ENCODE measurements at regions not wholly inside any gene's neighbourhood (a gene's known extent, or its start where the extent isn't known, plus 50 kb on each side); places are given as distances from the start of the nearest gene placed in this dataset.
A peak's percentile ranks its signal among the peaks of the same experiment; 100 is the strongest.

DNA sequence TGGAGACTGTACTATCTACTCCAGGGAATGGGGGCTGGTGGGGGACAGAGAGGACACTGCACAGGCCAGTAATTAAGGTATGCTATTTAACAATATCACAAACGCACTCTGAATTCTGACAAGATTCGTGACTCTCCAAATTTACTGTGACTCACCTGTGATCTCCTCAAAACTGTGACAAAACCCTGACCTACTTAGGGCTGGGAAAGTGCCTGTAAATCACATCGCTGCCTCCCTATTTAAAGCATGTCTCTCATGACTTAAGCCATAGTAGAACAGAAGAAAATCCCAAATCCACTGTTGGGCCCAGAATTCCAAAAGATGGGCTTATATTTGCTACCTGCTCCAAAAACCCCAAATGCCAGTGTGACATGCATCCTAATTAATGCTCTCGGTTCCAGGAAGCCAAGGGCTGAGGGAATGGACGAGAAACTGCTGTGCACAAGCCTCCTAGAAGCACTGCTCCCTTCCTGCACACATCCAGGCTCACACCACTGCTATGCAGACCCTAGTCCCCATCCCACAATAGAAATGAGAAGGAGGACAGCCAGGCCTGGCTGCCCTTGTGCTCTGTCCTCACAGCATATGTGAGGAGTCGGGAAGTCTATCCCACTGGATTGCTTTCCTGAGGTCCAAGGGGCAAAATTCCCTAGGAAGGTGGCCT, 187.7 kb upstream of the CHRNA7 start:
- DNase-seq = no peak

DNA sequence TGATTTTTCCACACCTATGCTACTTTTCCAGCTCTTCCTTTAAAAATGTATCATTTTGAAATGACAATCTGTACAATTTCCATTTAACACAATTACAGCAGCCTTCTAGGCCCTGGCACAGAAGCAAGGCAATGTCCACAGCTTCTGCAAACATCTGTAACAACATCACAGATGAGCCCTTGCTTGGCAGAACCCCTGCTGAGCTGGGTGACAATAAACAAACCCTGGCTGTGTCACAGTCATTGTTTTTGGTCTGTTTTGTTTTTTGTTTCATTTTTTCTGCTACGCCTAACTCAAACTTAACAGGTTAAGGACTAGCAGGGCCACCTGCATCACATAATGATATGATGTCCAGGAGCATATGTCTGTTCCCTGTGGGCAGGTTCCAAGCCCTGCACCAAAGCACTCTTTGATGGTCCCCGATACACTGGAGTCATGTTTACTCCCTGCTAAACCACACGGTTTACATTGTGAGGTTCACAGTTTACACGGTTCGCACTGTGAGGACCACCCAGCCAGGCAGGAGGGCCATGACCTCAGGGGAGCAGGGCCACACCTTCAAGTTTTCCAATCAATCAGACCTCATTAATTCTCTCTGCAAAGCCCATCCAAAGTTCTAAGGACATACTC, 186.8 kb upstream of the CHRNA7 start:
- no peak for DNase-seq

DNA sequence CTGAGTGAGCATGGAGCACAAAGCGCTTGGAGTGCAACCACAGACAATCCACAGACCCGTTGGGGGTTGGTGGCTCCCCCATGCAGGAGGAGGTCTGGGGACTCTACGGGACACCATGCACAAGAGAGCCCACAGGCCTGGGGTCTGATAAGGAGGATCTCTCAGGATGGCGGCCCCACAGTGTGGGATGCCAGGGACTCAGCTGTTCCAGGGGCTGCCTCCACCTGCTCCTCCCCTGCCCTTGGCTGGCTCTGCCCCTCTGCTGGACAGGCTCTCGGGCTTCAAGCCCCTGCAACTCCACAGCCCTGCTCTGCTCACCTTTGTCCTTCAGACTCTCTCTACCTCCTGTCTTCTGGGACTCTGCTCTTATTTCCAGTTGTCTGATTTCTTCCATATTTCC, 184.5 kb upstream of the CHRNA7 start:
- no peak for DNase-seq

DNA sequence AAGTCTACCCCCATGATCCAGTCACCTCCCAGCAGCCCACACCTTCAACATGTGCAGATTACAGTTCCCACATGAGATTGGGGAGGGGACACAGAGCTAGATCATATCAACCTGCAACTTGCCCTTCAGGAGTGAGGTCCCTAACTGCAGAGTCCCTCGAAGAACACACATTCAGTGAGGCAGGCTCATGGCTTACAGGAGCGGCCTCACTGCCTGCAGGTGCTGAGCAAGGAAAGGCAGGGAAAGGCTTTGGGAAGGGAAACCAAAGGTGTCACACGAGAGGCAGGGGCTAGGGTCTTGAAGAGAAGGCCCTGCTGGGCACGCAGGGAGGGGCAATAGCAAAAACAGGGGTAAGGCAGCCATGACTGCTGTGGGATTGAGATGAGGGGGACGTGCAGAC, 182.4 kb upstream of the CHRNA7 start:
- DNase-seq = no peak

DNA sequence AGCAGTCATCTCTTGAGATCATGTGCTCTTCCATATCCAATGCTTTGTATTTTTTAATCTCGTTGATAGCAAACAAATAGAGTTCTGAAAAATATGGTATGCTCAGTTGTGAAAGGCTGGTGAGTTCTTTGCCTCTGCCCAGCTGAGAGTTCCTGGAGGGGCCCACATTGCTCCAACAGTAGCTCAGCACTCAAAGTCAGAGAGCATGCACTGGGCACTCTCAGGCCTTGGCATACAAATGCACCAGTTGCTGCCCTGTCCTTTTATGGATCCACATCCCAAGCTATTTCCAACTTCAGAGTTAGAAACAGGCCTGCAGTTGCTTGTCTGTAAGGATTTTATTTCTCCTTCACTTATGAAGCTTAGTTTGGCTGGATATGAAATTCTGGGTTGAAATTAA, 181.7 kb upstream of the CHRNA7 start:
- DNase-seq = no peak

DNA sequence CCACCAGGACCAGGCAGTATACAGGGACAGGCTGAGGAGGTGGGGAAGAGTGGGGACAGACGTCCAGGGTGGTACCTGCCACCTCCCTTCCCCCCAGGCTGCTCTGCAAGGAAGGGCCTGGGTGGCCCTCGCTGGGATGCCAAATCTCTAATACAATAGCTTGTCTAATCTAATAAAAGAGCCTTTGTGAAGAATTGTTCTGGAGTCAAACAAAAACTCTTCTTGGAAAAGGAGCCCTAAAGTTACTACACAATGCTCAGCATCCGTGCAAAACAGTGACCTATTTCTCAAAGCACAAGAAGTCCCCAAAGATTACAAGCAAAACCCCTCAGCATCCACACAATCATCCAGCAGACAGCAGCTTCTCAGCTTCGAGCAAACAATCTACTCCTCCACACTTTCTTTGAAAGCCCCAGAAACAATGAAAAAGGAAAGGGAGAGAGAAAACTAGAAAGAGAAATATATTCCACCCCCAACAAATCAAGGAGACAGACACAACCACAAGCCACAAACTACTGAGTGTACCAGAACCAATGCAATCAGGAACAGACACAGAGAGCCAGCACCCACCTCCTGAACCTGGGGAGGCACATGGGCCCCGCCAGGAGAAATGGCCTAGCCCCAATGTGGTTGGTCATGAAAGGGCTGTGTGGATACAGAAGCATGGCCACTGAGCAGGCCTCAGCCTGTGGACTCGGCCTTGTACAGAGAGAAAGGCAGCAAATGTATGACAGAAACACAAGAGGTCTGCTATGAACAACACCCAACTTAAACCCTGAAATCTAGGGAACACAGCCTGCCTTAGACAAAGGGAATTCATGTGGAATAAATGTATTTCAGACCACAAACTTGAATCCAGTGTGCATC, 177.1 kb upstream of the CHRNA7 start:
- DNase-seq = no peak

DNA sequence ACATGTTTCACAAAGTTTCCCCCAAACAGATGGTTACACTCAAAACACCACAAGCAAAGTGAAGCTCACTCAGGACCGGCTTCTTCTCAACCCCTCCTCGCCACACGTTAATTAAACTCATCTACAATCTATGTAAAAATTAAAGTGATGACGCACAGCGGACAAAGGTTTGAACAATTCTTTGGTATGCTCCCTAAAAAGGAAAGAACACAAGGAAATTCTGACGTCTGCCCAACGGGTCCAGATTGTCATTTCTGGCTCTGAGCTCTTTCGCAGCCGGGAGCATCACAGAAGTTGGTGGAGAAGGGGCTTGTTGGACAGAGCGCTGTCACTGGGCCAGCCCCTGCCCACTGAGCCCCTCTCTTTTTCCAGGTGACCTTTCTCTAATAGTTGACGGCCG, 173.7 kb upstream of the CHRNA7 start:
- no peak for DNase-seq

DNA sequence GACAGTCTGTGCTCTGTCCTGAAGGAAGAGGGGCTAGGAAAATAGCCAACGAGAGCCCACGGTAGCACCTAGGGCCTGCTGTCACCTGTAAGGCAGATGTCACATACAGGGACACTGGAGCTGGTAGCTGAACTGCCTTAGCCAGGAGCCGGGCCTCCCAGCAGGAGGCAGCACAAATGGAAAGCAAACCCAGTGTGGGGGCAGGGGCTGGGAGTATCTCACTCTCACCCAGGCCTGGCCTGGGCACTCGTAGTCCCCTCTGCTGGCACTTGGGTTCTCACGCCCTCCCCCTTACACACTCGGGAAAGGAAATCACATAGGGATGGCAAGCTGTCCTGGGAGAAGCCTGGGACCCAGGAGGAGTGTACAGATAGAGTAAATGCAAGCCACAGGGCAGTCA, 173.1 kb upstream of the CHRNA7 start:
- DNase-seq = no peak

DNA sequence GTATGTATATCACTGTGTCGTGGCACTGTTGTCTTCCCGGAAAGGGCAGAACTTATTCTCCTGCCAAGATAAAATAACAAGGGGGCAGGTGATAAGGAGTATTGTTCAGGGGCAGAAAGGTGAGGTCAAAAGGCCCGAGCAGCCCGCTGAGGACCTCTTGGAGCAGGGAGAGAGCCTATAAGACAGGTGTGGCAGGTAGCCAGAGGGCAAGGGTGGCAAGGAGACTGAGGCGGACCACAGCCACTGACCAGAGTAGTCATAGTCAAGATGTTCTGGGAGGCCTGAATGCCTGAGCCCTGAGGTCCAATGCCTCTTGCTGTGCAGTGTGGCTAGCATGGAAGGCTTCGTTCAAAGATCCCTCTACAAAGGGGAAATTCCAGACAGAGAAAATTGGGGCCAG, 172.3 kb upstream of the CHRNA7 start:
- no peak for DNase-seq

DNA sequence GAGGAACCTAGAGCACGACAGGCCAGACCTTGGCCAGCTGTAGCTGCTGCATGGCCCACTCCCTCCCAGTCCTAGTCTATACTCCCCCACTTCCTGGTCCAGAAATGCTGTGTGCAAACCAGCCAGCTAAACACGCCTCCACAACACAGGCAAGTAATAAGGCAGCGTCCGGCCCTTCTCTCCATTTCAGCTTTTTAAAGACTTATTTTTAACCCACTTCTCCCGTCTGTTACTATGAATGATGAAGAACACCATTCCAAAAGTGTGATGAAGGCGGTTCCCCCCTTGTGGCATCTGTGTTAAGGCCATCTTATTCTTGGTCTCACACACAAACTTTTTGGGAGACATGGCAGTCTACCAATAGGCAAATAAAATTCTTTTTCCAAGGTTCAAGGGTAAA, 164.1 kb upstream of the CHRNA7 start:
- no peak for DNase-seq

DNA sequence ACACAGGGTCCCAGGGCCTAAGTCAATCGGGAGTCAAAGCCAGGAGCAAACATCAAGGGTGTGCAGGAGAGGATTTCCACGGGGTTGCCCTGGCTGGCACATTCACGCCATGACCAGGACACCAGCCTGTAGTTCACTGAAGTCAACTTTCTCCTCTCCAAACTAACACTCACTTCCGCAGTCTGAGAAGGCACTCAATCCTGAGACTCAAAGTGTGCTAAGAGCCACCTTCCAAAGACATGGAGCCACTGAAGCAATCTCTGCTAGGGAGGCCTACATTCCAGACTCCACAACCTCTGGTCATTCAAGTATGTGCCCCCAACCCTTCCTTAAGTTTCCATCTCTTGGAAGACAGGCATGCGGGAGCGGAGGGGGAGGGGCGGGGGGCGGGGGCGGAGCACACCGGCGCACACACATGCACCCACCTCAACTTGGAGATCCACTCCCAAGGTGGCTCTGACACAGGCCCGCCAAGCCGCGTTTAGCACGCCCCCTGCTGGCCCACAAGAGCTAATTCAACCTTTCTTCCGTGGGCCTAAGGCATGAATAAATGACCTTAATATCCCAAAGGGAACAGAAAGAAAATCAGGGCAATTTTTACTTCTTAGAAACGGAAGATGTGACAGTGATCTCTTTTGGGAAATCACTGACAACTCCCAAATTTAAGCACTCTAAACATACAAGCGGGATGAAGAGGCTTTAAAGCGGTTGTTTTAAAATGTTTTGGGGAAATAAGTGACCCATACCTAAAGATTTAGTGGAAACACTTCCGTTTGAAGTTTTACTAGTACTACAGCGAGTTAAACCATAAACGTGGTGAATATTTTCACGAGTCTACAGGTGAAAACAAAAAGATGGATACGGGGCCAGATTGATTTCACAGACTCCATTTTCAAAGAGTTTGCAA, 162.5 kb upstream of the CHRNA7 start:
- peak; percentile 42 for DNase-seq

DNA sequence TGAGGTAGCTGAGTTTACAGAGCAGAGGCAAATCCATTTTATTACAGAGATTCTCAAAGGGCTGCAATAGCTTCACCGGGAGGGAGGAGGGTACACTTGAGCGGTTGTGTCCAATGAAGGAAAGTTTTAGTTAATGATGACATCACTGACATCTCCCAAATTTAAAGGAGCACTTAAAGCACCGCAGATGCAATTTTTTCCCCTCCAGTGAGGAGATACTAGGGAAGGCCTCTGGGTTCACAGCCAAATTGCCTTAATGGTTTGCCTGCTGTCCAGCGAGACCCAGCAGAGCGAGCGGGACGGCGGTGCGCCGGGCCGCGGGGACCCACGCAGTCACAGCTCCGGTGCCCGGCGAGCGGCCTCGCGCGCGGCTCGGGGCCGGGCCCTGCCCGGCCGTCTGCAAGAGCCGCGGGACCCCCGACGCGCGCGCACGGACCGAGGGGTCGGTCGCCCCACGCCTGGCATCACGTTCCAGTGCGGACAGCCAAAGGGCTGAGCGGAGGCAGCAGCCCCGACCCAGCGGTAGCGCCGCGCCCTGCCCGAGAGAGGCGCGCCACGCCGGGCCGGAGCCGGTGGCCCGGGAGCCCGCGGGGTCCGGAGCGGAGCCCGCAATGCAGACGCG, 160.5 kb upstream of the CHRNA7 start:
- no peak for DNase-seq

DNA sequence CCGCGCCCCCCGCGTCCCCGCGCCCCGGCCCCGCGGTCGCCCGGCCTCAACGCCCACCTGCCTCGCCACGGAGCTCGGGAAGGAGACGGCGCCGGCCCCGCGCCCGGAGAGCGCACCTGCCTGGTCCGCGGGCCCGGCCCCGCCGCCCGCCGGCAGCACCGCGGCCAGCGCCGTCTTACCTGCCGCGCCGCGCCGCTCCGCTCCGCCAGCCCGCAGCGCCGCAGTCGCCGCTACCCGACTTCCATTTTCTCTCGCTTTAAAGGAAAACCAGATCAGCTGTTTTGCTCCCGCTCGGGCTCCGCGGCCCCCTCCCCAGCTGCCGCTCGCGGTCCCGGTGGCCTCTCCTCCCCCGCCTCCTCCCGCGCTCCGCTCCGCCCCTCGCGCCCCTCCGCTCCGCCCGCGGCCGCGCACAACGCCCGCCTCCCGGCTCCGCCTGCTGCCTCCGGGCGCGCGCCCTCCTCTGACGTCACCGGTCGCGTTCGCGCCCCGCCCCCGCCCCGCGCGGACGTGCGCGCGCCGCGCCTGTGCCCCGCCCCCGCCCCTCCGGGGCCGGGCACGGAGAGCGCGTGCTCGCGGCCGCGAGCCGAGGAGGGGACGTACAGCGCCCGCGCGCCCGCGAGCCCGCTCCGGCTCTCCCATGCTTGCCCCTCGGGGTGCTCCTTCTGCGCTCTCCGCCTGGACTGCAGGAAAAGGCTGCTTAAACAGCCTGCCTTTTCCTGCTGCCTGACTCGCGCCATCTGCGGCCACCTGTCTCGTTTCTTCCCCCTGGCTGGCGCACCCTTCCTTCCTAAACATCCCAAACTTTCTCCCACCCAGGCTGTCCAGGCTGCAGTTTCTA, 159.8 kb upstream of the CHRNA7 start, which contains the start of gene OTUD7A:
OTUD7A (minus strand) TSS at position 346 of the 838 bp plus-strand sequence.
- DNase-seq = peak; percentile 76

DNA sequence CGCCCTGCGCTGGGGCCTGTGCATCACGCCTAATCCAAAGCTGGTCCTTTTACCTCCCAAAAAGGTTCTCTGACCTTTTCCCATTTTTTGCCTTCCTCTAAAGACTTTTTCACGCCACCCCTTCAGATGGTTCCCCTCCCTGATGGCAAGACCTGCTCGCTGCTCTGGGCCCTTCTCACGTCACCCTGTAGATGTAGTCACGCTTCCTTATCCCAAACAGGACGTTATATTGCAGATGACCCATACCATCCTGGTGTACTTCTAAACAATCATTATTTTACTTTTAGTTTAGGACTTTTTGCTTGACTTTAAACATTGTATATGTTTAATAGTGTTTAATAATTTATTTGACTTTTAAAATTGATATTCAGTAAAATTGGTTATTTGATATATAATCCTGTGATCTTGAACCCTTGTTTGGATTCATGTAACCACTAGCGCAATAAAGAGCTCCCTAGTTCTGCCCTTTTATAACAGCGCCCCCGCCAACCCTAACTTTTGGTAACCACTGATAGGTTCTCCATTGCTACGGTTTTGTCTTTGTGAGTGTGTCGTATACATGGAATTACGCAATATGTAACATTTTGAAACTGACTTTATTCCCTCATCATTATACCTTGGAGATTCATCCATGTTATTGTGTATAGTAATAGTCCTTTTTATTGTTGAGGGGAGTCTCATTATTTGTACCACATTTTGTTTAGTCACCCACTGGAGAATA, 159.0 kb upstream of the CHRNA7 start:
- DNase-seq = no peak

DNA sequence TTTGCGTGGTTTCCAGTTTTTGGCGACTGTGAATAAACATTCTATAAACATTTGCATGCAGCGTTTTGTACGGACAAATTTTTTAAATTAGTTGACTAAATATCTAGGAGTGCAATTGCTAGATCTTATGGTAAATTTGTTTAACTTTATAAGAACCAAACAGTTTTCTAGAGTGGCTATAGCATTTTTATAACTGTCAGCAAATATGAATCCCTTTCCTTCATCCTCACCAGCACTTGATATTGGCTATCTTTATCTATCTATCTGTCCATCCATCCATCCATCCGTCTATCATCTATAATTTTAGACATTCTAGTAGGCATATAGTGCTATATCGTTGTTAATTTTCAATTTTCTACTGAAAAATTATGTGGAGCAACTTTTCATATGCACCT, 158.4 kb upstream of the CHRNA7 start:
- no peak for DNase-seq

DNA sequence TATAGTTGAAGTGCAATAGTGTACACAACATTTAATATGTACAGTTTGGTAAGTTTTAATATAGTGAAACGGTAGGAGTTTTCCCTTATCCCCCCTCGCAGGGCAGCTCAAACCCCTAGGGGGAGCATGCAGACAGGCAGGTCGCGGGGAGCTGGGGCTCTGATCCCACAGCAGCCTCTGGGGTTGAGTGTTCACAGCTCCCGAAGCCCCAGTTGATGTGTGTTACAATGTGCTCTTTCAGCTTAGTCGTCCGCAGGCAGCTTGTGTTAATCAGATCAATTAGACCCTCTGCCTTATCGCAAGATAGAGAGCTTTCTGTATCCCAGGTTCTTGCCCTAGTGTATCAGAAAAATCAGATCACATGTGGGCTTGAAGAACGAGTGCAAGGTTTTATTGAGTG, 143.1 kb upstream of the CHRNA7 start:
- no peak for DNase-seq

DNA sequence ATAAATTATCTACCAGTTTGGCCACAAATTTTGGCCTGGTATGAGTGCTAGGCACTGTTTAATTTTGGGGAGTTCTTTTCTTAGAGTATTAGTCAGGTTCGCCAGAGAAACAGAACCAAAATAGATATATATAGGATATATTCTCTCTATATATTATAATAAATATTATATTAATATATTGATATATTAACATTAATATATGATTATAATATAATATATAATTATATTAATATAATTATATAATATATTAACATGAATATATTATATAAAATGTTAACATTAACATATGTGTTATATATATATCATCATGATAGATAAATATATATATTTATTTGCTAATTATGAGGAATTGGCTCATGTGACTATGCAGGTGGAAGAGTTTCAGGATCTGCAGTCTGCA, 137.8 kb upstream of the CHRNA7 start:
- DNase-seq = no peak

DNA sequence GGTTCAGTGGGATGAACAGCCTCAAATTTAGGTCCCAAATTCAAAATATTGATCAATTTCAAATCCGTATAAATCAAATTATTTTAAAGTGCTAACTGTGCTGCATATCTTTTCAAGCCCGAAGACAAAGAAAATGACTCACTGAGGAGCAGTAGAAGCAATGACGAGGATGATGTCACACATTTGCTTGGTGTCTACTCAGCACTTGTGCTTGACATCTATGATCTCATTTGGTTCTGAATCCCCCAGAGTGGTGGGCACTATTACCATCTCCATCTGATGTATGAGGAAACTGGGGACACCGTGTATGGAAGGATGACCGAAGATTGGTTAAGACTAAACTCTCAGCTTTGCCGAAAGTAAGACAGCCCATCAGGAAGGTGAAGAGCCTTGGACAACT, 136.5 kb upstream of the CHRNA7 start:
- no peak for DNase-seq

DNA sequence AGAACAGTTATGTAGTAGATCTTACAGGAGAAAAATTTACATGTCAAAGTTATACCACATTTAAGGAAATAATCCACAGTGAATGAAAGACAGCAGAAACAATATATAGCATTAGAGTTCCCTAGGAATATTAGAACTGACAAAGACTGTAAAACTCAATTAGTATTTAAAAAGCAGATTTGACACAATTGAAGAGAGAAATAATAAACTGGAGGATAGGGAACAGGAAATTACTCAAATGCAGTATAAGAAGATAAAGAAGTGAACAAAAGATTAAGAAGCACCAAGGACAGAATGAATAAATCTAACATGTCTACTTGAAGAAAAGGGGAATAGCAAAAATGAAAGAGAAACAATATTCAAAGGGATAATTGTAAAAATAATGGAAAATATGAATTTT, 132.6 kb upstream of the CHRNA7 start:
- DNase-seq = no peak

DNA sequence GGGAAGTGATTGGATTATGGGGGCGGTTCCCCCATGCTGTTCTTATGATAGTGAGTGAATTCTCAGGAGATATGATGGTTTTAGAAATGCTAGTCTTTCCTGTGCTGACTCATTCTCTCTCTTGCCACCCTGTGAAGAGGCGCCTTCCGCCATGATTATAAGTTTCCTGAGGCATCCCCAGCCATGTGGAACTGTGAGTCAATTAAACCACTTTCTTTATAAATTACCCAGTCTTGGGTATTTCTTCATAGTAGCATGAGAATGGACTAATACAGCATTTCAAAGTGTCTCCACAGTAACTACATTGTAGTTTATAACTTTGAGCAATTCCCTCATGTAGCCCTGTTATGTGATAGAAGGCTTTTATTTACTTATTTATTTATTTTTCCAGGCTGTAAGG, 128.8 kb upstream of the CHRNA7 start:
- DNase-seq = no peak

DNA sequence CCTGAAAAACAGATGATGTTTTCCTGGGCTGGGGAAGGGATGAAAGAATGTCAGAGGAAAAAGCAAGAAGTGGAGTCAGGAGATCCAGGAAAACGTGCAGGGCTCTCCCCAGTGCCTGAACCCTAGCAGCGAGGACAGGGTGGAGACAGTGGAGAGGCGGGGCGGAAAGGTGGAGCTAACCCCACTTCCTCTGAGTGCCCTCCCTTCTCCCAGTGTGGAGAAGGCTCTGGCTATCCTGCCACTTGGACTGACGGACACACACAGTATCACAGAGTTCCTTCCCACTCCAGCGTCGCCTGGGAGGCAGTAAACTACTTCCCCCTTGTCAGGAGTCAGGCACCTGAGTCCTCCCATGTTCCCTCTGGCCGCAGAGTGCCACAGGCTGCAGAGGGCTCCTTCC, 125.3 kb upstream of the CHRNA7 start:
- DNase-seq = no peak
